HT1080 (cell line): ENCODE measurements at regions not wholly inside any gene's neighbourhood (a gene's known extent, or its start where the extent isn't known, plus 50 kb on each side); places are given as distances from the start of the nearest gene placed in this dataset.
A peak's percentile ranks its signal among the peaks of the same experiment; 100 is the strongest.
"Not testable (repeated sequence)": the region's sequence is repeated elsewhere in the genome, so short reads cannot be mapped to it uniquely, and the experiment has no call there.

Source experiments
- DNase-seq: peaks from one replicate; pipeline ENCODE4 v3.0.0-alpha.2; 2015; ENCODE audit warnings: low read depth

DNA sequence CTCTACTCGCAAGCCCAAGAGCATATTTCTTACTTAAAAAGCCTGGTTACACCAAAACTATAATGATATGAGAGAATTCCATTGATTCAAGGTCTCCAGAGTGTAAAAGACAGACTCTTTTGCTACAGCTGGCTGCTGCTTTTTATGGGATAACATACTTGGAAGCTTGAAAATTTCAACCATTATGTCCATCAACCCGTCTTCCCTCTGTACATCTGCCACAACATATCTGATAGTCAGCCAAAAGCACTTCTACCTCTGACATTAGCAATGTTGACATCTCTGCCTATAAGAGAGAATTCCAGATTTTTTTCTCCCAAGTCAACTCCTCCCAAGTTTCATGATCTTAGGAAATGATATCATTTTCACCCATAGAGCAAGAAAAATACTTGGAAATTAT lies 54.4 kb upstream of the IQCM start:
- no peak for DNase-seq

DNA sequence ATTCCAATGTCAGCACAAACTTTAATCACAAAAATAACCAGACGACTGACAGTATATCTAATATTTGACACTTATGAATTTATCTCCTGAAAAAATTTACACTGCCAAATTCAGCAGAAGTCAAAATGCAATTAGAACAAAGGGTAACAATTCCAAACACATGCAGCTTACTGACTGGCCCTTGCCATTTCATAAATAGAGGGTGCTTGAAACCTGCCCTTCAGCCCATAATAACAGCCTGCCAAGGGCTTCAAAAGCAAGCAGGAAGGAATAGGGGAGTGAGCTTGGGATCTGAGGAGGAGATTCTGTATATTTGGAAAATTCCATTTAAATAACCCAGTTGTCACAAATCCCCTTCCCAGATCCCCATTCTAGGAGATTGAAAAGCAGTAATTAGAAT lies 66.1 kb upstream of the IQCM start:
- DNase-seq: no peak

DNA sequence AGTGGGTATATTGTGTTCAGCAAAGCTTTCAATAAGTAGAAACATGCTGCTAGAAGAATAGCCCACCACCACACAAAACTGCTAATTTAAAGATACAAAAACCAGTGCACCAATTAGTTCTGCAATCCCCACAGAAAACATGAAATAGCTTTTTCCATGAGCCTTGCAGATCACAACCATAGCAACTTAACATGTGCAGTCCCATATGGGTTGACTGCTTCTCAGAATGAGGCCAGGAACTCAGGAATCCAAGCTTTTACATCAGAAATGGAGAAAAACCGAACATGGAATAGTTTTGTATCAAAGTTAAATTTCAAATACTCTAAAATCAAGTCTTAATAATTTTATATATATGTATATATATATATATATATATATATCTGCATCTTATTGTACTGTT lies 66.6 kb upstream of the IQCM start:
- DNase-seq: no peak

DNA sequence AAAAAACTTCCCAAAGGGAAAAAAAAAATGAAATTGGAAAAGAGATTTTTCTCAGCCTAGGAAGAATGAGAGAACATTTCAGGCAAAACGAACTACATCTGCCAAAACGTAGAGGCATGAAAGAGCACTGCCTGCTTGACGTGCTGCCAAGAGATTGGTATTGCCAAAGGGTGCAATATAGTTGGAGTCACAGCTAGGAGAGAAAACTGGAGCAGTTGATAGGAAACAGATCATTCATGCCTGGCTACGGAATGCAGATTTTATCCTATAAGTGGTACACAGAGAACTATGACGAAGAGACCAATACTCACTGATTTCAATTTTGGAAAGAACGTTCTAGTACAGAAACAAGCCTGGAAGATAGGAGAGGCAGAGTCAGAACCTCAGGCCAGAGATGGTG lies 68.4 kb upstream of the IQCM start:
- no peak for DNase-seq

DNA sequence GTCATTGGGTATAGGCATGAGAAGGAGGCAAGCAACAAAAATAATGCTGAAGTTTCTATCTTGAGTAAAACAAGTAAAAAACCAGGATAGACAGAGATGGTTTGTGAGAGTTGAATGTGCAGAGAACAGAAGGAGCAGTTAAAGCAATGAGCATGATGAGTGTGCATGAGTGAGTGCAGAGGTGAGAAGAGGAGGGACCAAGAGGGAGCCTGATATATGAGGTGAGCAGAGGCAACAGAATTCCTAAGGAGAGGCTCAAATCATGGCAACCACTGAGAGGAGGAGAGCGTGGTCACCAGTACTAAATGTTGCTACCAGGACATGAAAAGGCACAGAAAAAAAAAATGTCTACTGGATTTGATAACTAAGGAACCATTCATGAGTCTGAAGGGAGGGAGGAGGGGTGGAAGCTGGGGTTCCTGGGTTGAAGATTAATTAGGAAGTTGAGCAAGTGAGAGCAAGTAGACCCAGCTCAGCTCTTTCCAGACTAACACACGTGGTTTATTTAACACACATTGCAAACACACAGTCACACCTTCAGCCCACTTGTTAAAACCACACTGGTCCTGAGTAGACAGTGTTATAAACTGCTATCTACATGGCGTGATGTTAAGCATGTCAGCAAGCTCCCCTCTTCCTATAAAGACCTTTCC lies 69.0 kb upstream of the IQCM start:
- DNase-seq: no peak

DNA sequence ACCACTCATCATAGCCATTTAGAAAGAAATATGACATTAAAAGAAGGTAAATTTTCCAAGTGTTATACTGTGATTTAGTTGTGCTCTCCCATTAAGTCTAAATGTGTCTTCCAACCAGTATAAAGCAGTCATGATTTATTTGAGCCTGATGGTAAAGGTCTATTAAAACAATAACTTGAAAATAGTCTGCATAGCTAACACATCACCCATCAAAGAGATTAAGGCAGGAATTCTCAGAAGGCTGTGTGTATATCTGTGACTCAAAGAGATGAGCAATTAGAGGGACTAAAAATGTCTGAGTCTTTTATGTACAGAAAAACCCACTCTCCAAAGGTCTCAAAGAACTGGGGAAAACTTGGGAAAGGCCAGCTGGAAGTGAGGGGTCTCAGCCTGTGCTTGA lies 70.3 kb upstream of the IQCM start:
- DNase-seq: peak; percentile 47

DNA sequence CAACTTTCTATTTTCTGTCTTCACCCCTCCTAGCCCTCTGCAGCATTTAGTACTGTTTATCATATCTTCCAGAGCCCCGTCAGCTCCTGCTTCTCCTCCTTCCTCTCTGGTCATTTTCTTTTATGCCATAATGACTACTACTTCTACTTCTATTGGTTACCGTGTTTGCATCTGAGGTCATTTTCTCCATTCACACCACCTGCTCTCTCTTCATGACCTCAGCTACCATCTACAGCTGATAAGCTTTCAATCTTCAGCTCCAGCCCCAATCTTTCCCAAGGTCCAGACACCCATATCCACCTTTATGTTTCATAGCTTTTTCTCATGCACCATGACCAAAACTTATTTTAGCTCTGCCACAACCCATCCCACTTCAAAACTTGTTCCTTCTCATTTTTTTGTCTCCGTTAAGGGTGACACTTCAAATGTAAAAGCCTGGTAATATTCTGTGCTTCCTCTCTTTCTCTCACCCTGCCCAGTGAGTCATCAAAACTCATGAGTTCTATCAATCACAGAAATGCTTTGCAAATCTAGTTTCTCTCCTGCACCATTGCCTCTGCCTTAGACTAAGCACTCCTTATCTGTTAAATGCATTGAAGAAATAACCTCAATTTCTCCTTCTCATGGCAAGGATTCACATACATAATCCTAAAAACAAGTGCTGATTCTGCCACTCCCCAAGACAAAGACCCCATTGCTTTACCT lies 71.3 kb upstream of the IQCM start:
- DNase-seq: peak; percentile 23

DNA sequence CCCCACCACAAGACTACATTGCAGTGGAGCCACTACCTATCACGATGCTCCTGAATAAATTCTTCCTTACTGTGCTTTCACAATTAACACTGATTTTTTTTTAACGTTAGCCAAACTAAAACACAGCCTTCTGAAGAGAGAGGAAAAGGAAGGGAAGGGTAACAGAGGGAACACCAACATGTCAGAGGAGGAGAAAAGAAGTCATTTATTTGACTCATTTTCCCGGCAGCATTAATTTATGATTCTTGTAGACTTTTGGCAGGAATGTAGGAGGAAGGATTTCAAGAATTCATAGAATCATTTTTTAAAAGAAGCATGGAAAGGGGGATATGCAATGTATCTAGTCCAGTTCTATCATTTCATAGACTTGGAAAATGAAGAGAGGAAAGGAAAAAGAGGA lies 74.3 kb upstream of the IQCM start:
- DNase-seq: no peak

DNA sequence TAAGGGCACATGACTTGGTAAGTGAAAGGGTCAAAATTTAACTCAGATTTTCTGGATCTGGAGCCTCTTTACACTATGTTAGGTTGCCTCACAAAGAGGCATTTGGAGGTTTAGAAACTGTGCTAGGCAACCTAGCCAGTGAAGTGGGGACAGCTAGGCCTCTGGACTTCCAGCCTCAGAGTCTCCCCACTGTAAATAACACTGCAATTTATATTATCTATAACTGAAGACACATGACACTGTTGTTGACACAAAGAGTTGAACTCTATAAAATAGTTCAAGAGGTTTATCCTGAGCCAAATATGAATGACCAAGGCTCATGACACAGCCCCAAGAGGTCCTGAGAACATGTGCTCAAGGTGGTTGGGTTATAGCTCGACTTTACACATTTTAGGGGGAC lies 74.9 kb upstream of the IQCM start:
- DNase-seq: no peak

DNA sequence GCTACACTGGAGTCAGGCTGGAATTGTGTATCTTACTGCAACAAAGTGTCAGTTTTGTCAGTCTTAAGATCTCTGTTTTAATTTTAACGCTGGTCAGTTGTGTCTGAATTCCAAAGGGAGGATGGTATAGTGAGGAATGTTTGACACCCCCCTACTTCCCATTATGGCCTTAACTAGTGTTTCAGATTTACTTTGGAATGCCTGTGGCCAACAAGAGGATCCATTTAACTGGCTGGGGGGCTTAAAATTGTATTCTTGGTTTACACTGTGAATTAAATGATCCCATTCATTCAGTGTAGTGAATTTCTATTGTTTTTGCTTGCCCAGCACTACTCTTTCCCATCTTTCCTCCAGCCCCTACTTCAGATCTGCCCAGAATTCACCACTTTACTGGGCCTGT lies 75.8 kb upstream of the IQCM start:
- DNase-seq: no peak

DNA sequence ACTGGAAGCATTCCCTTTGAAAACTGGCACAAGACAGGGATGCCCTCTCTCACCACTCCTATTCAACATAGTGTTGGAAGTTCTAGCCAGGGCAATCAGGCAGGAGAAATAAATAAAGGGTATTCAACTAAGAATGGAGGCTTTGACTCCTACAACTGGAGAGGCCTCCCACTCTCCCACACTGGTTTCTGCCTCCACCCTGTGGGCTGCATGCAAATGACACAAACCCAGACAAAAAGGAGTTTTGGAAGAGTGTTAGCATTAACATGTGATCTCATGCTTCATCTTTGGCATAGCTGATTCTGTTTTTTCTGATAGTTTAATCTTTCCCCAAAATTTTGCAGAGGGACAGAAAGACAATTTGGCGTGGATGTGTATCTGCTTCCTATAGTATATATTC lies 80.8 kb upstream of the IQCM start:
- peak; percentile 32 for DNase-seq

DNA sequence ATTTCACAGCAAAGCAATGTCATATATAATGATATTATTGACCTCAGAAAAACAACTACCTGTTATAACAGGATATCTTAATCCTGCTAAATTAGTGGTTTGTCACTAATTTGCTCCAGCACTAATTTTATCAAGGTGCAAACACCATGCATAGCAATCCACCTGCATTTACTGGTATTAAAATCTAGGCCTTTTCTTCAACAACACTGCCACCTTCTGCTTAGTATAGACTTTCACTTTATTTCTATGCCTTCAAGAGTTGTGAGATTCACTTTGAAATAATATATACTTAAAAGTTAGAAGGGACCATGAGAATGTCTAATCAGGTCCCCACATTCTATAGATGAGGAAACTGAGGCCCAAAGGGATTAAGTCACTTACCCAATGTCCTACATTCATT lies 82.1 kb upstream of the IQCM start:
- peak; percentile 20 for DNase-seq

DNA sequence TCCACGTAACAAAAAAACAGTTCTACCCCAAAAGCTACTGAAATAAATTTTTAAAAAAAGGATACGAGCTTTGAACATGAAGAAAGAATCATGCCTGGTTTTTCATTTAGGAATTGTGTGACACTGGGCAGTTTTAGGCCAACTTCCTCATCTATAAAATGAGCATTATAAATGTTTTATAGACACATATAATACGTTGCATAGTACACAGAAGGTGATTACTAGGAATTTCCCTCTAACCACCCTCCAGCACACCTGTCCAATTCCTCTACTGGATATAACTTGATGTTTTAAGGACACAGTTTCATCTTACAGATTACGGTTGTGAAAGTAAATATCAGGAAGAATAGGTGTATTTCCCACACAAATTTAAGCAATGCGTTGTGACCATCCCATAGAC lies 85.5 kb upstream of the IQCM start:
- no peak for DNase-seq

DNA sequence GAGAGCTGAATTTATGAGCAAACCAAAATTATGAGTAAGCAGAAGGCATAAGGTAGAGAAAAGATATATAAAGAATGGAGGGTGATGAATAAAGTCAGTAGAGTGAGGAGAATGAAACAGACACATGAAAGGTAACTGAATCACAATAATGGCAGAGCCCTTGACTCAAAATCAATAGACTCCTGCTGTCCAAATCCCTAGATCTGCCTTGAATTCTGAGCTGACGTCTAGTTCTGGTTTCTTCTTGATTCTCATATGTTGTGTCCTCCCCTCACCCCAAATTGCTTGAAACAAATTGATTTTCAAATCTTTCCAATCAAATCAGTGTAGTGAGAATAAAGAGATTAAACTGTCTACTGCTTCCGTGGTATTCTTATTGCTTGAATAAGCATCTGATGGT lies 86.6 kb upstream of the IQCM start:
- DNase-seq: no peak

DNA sequence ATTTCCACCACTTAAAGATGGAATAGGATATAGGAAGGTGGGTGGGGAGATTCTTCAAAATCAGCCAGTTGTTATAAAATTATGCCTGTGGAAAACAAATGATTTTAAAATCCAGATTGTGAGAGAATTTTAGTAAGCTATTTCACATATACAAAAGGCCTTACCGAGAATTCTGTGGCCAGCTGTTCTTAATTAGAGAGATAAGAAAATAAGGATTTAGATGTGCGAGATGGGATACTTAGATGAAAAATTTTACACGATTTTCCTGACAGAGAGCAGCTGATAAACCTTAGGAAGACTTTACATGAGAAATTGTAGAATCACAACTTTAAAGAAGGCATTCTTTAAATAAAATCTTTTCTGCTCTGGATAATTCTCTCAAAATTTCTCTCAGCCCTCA lies 94.5 kb upstream of the IQCM start:
- no peak for DNase-seq

DNA sequence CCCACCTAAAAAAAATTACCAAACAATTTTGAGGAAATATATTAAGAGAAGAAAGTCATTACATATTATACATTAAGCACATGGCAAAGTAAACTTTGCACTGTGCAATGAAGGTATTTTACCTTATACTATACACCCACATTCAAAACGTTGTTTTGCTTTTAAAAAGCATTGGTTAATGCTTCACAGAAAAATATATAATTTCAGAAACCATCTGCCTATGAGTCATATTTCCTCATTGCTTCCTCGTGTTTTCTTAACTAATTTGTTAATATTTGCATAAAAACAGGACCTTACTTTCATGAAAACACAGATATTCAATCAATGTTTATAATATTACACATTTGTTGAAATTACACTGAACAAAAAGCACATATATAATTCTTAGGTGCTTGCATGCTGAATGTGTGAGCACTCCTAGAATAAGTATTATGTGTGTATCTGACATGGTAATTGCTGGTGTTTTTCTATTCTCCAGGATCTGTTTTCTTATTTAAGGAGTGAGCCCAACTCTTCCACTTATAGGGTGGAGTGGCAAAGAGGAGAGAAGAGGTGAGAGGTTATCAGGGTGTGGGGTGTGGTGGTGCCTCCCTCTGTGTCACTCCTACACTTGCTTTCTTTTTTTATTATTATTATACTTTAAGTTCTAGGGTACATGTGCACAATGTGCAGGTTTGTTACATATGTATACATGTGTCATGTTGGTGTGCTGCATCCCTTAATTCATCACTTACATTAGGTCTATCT lies 95.1 kb upstream of the IQCM start:
- no peak for DNase-seq

DNA sequence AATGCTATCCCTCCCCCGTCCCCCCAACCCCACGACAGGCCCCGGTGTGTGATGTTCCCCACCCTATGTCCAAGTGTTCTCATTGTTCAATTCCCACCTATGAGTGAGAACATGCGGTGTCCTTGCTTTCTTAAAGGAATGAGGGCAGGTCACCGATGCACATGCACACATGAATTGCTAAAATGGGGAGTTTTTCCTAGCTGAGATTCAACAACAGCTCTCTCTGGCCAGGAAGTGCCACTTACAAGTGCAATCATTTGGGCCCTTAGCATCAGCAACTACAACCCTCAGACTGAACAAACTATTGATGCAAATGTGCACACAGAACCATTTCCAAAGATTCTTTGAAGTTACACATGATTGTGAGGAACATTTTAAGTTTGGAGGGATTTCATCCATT lies 95.7 kb upstream of the IQCM start:
- no peak for DNase-seq

DNA sequence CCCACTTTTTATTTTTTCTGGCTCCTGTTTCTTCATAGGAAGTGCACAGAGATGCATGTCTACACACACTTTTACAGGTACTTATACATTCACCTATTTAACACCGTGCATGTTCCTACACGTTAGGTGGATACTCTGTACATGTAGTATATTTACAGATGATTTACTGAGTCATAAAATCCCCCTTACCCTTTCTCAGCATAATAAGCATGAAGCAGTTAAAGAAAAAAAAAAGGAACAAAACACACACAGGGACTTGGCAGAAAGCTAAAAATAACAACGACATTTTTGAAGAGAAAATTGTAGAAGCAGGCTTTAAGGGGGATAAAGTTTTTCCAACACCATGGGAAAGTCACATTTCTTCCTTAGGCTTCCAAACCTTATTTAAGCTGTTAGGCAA lies 96.4 kb upstream of the IQCM start:
- no peak for DNase-seq

DNA sequence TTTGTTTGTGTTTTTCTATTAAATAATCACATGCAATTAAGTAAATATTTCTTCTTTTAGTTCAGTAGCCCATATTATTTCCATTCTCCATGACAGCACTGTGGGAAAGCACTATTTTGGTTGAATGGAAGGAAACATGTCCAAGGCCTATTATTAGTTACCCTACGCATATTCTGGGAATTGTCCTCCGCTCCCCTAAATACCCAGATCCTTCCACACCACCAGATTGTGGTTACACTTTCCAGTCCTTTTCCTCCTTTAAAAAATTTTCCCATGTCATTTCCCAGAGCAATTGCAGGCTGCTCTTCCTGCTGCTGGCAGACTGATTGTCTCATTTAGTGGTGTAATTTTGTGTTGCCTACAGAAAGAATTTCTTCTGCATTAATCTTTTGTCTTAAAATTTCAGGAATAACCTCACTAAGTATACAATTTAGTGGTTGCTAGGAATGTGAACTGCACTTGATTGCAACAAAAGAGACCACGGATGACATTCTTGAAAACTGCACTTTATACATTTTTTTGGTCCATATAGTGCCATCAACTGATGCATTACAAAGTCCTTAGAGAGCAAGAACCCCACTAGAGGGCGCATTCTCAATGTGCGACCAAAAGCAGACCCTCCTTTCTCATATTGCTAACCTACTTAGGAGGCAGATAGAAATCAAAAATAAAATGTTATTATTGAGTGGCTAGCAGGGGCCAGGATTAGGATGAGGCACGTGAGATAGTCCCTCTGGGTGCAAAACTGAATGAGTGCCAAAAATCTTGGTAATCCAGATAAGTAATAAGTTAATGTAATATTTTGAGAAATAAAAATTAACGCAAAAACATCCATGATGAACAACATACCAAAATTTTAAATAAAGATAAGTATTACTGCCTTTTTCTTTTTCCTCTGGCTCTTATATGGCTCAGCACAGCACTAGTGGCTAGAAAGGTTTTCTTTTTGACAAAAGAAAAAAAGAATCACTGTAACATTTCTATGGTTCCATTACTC lies 98.8 kb upstream of the IQCM start:
- DNase-seq: peak; percentile 42

DNA sequence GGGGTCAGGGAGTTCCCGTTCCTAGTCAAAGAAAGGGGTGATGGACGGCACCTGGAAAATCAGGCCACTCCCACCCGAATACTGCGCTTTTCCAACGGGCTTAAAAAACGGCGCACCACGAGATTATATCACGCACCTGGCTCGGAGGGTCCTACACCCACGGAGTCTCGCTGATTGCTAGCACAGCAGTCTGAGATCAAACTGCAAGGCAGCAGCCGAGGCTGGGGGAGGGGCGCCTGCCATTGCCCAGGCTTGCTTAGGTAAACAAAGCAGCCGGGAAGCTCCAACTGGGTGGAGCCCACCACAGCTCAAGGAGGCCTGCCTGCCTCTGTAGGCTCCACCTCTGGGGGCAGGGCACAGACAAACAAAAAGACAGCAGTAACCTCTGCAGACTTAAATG lies 100.1 kb upstream of the IQCM start:
- DNase-seq: not testable (repeated sequence)

DNA sequence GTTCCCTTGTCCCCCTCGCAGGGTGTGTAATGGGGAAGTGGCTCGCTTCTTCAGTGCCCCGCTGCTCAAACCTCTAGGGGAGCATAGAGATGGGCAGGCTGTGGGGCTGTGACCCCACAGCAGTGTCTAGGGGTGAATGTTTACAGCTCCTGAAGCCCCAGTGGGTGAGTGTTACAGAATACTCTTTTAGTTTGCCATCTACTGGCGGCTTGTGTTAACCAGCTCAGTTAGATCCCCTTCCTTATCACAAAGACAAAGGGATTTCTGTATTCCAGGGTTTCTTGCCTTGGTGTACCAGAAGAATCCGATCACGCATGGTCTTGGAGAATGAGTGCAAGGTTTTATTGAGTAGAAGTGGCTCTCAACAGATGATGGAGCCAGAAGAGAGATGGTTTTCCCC lies 108.1 kb upstream of the IQCM start:
- no peak for DNase-seq

DNA sequence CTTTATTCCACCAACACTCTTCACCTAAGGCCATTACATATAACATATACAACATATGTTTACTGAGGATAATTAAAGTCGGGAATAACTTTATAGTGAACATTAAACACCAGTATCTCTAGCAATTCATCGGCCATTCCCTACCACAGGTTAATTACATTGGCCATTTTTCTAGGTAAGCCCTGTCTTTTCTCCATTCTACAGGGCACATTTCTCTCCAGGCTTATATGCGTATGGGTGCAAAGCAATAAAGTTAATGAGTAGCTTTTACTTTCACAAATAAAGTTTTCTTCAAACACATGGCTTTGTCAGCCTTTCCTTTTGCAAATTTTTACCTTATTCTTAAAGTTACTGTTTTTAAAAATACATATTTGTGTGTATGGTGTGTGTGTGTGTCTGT lies 111.9 kb upstream of the IQCM start:
- DNase-seq: no peak
